KMS-11 (cell line): ENCODE measurements at regions not wholly inside any gene's neighbourhood (a gene's known extent, or its start where the extent isn't known, plus 50 kb on each side); places are given as distances from the start of the nearest gene placed in this dataset.

Experiments used
- H2AFZ ChIP-seq: fragments of 200-600 bp; sonication (generic); 2 replicates; pipeline ENCODE4 v1.6.1; 2016; ENCODE audit warnings: antibody characterized with exemption, mixed run types, low read depth
- H3K27ac ChIP-seq: fragments of 200-600 bp; sonication (generic); 2 replicates; pipeline ENCODE4 v1.6.1; 2016; ENCODE audit warnings: mild to moderate bottlenecking, mixed run types
- H3K27me3 ChIP-seq: fragments of 200-600 bp; sonication (generic); 2 replicates; pipeline ENCODE4 v1.6.1; 2017; ENCODE audit warnings: mild to moderate bottlenecking, low read depth, mixed run types, moderate library complexity; ENCODE audit not compliant: insufficient read depth
- H3K36me3 ChIP-seq: fragments of 200-600 bp; sonication (generic); 2 replicates; pipeline ENCODE4 v1.6.1; 2017; ENCODE audit warnings: mild to moderate bottlenecking, mixed run types; ENCODE audit not compliant: insufficient read depth
- H3K4me1 ChIP-seq: fragments of 200-600 bp; sonication (generic); 2 replicates; pipeline ENCODE4 v1.6.1; 2016; ENCODE audit warnings: mild to moderate bottlenecking, low read depth, mixed run types; ENCODE audit not compliant: poor library complexity, severe bottlenecking
- H3K4me2 ChIP-seq: fragments of 200-600 bp; sonication (generic); 2 replicates; pipeline ENCODE4 v1.7.0; 2016; ENCODE audit warnings: mild to moderate bottlenecking, mixed run types
- H3K4me3 ChIP-seq: fragments of 200-600 bp; sonication (generic); IDR thresholded peaks from 2 replicates; pipeline ENCODE4 v1.6.1; 2017; ENCODE audit warnings: low read depth, low read length, mixed read lengths; ENCODE audit not compliant: insufficient read depth
- H3K79me2 ChIP-seq: fragments of 200-600 bp; sonication (generic); 2 replicates; pipeline ENCODE4 v1.6.1; 2016; ENCODE audit warnings: low read depth, mixed run types; ENCODE audit not compliant: insufficient read depth
- H3K9ac ChIP-seq: fragments of 200-600 bp; sonication (generic); 2 replicates; pipeline ENCODE4 v1.6.1; 2016; ENCODE audit warnings: mild to moderate bottlenecking, mixed run types
- H4K20me1 ChIP-seq: fragments of 200-600 bp; sonication (generic); 2 replicates; pipeline ENCODE4 v1.6.1; 2016; ENCODE audit warnings: mild to moderate bottlenecking, mixed run types; ENCODE audit not compliant: insufficient read depth
- TF ChIP-seq, protein P1 (sequence below): fragments of 200-600 bp; sonication (generic); conservative IDR thresholded peaks from 2 replicates; pipeline ENCODE4 v1.6.1; 2017; ENCODE audit warnings: low read depth, mild to moderate bottlenecking, antibody characterized with exemption, low read length, moderate library complexity, mixed read lengths

- Histone ChIP-seq H3K9ac (no peak overlapping the region), H3K27ac (no peak overlapping the region), H3K4me1 (no peaks in the 10 kb centered on the region), H4K20me1 (no peaks in the 10 kb centered on the region), H3K79me2 (no peaks in the 10 kb centered on the region), H3K36me3 (no peaks in the 10 kb centered on the region), H3K27me3 (no peaks in the 10 kb centered on the region), H3K4me3 (no peak overlapping the region), H3K4me2 (no peak overlapping the region), H2AFZ (no peak overlapping the region)
- TF ChIP-seq, protein P1, sequence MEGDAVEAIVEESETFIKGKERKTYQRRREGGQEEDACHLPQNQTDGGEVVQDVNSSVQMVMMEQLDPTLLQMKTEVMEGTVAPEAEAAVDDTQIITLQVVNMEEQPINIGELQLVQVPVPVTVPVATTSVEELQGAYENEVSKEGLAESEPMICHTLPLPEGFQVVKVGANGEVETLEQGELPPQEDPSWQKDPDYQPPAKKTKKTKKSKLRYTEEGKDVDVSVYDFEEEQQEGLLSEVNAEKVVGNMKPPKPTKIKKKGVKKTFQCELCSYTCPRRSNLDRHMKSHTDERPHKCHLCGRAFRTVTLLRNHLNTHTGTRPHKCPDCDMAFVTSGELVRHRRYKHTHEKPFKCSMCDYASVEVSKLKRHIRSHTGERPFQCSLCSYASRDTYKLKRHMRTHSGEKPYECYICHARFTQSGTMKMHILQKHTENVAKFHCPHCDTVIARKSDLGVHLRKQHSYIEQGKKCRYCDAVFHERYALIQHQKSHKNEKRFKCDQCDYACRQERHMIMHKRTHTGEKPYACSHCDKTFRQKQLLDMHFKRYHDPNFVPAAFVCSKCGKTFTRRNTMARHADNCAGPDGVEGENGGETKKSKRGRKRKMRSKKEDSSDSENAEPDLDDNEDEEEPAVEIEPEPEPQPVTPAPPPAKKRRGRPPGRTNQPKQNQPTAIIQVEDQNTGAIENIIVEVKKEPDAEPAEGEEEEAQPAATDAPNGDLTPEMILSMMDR: no peak
Observed at GRCh38 chr2:220434385-220434784, 807.0 kb downstream of the SLC4A3 start.

DNA sequence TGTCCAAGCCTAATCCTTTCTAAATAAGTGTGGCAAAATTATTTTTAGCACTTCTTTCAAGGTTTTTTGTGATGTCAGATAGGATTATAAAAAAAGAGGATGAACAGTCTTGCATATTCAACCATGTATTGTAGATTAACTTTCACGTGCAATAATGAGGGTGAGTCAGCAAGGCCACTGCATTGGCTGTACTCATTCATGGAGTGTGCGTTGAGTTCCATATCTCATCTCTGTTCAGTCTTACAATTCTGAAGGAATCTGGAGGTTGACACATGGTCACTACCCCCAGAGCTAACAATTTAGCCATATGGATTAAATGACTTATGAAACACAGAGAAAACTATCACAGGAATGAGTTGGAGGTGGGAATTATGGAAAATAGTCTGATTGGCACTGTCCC, 810.5 kb downstream of the SLC4A3 start:
- Histone ChIP-seq H3K27me3 (no peaks in the 10 kb centered on the region), H3K9ac (no peak overlapping the region), H4K20me1 (no peaks in the 10 kb centered on the region), H3K4me1 (no peaks in the 10 kb centered on the region), H2AFZ (no peak overlapping the region), H3K79me2 (no peaks in the 10 kb centered on the region), H3K36me3 (no peaks in the 10 kb centered on the region), H3K4me3 (no peak overlapping the region), H3K27ac (no peak overlapping the region), H3K4me2 (no peak overlapping the region)
- TF ChIP-seq, protein P1: no peak

- no peaks in the 10 kb centered on the region for H3K4me1 ChIP-seq
- no peak overlapping the region for H3K9ac ChIP-seq
- no peak overlapping the region for H3K4me3 ChIP-seq
- H3K4me2 ChIP-seq: no peak overlapping the region
- no peak overlapping the region for H2AFZ ChIP-seq
- no peaks in the 10 kb centered on the region for H3K27me3 ChIP-seq
- no peak overlapping the region for H3K27ac ChIP-seq
- TF ChIP-seq, protein P1: no peak
- no peaks in the 10 kb centered on the region for H3K79me2 ChIP-seq
- H3K36me3 ChIP-seq: no peaks in the 10 kb centered on the region
- H4K20me1 ChIP-seq: no peaks in the 10 kb centered on the region
Observed at GRCh38 chr2:220440731-220441130, 813.3 kb downstream of the SLC4A3 start.

DNA sequence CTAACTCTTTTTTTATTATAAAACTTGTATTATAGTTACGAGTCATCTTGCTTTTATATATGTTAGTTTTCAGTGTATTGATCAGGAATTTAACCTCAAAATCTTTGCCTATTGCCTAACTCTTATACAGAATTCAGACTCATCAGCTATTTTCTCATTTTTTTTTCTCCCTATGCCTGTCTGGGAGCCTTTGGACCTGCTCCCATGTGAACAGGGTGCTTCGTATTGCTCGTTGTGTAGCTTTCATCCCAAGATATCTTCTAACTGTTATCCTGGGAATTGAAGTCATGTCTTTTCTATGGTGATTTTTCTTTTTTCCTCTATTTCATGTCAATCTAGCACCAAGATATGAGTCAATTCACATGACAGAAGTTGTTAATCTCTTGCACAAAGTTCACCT, 814.0 kb downstream of the SLC4A3 start:
- no peaks in the 10 kb centered on the region for H3K79me2 ChIP-seq
- H3K36me3 ChIP-seq: no peaks in the 10 kb centered on the region
- no peak overlapping the region for H2AFZ ChIP-seq
- no peaks in the 10 kb centered on the region for H3K4me1 ChIP-seq
- no peak overlapping the region for H3K9ac ChIP-seq
- no peak overlapping the region for H3K27ac ChIP-seq
- no peaks in the 10 kb centered on the region for H3K27me3 ChIP-seq
- H4K20me1 ChIP-seq: no peaks in the 10 kb centered on the region
- TF ChIP-seq, protein P1: no peak
- H3K4me3 ChIP-seq: no peak overlapping the region
- H3K4me2 ChIP-seq: no peak overlapping the region

DNA sequence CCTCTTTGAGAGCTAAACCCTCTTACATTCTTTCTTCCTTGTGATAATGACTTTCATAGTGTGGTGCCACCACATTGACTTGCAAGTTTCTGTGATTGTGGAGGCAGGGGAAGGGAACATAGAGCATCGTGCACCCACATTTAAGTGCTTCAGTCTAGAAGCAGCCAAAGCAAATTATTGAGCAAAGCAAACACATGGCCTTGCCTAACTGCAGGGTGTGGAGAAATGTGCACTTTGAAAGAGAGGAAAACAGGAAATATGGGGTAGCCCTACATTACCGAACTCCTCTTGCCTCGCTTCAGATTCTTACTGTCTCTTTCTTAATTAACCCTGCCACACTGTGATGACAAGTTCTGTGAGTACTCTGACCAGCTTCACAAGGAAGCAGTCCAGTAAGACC, 814.6 kb downstream of the SLC4A3 start:
- Histone ChIP-seq H3K36me3 (no peaks in the 10 kb centered on the region), H3K4me3 (no peak overlapping the region), H3K9ac (no peak overlapping the region)

More for the DNA sequence above, 814.6 kb downstream of the SLC4A3 start:
- Histone ChIP-seq H3K79me2 (no peaks in the 10 kb centered on the region), H3K27ac (no peak overlapping the region), H3K27me3 (no peaks in the 10 kb centered on the region), H4K20me1 (no peaks in the 10 kb centered on the region), H3K4me1 (no peaks in the 10 kb centered on the region), H2AFZ (no peak overlapping the region), H3K4me2 (no peak overlapping the region)
- TF ChIP-seq, protein P1: no peak
